Amniotic epithelial cell (primary cell): ENCODE measurements at regions not wholly inside any gene's neighbourhood (a gene's known extent, or its start where the extent isn't known, plus 50 kb on each side); places are given as distances from the start of the nearest gene placed in this dataset.
"Not testable (repeated sequence)": the region's sequence is repeated elsewhere in the genome, so short reads cannot be mapped to it uniquely, and the experiment has no call there.

ENCODE experiments used
- DNase-seq: peaks from one replicate; pipeline ENCODE4 v3.0.0-alpha.2; 2010; ENCODE audit warnings: low read depth

GRCh38 chr2:195151711-195152110 is 505.3 kb upstream of the SLC39A10 start:
- no peak for DNase-seq

GRCh38 chr2:195150819-195151218 is 506.2 kb upstream of the SLC39A10 start:
- DNase-seq, result no peak

- DNase-seq, result no peak
Observed at GRCh38 chr2:195148004-195148403, 509.0 kb upstream of the SLC39A10 start.

- no peak for DNase-seq
Observed at GRCh38 chr2:195146761-195147541, 510.1 kb upstream of the SLC39A10 start.

- DNase-seq, result no peak
Observed at GRCh38 chr2:195138435-195138834, 518.6 kb upstream of the SLC39A10 start.

- not testable (repeated sequence) for DNase-seq
Observed at GRCh38 chr2:195125889-195126288, 531.1 kb upstream of the SLC39A10 start.

GRCh38 chr2:195124391-195125079 is 532.5 kb upstream of the SLC39A10 start:
- DNase-seq, result no peak

GRCh38 chr2:195122653-195123052 is 534.4 kb upstream of the SLC39A10 start:
- no peak for DNase-seq

- DNase-seq, result no peak
Observed at GRCh38 chr2:195121341-195121740, 535.7 kb upstream of the SLC39A10 start.

- DNase-seq, result no peak
Observed at GRCh38 chr2:195119231-195119630, 537.8 kb upstream of the SLC39A10 start.

- no peak for DNase-seq
Observed at GRCh38 chr2:195118276-195118675, 538.8 kb upstream of the SLC39A10 start.

GRCh38 chr2:195117011-195117410 is 540.0 kb upstream of the SLC39A10 start:
- no peak for DNase-seq

GRCh38 chr2:195115738-195116137 is 541.3 kb upstream of the SLC39A10 start:
- no peak for DNase-seq

GRCh38 chr2:195108182-195108581 is 548.8 kb upstream of the SLC39A10 start:
- DNase-seq, result no peak

GRCh38 chr2:195106681-195107380 is 550.2 kb upstream of the SLC39A10 start:
- DNase-seq, result no peak

GRCh38 chr2:195105581-195105980 is 551.4 kb upstream of the SLC39A10 start:
- no peak for DNase-seq

GRCh38 chr2:195094330-195094729 is 562.7 kb upstream of the SLC39A10 start:
- no peak for DNase-seq

GRCh38 chr2:195092341-195092740 is 564.7 kb upstream of the SLC39A10 start:
- no peak for DNase-seq

GRCh38 chr2:195072806-195073205 is 584.2 kb upstream of the SLC39A10 start:
- not testable (repeated sequence) for DNase-seq

GRCh38 chr2:195057001-195057400 is 600.0 kb upstream of the SLC39A10 start:
- DNase-seq, result no peak

- no peak for DNase-seq
Observed at GRCh38 chr2:195055996-195056395, 601.0 kb upstream of the SLC39A10 start.

GRCh38 chr2:195051401-195051800 is 605.6 kb upstream of the SLC39A10 start:
- DNase-seq, result no peak
